Bone marrow (tissue), 2 donors: ENCODE measurements at regions not wholly inside any gene's neighbourhood (a gene's known extent, or its start where the extent isn't known, plus 50 kb on each side); places are given as distances from the start of the nearest gene placed in this dataset.
"Not testable (repeated sequence)": the region's sequence is repeated elsewhere in the genome, so short reads cannot be mapped to it uniquely, and the experiment has no call there.

Experiments
- DNase-seq, 2 donors: peaks; one replicate each; lab custom pipeline; 2025; lab: John Stamatoyannopoulos, UW

GRCh38 chr2:72031346-72032110 is 116.1 kb downstream of the CYP26B1 start:
- no peak for DNase-seq

- DNase-seq = no peak
These were observed 118.7 kb downstream of the CYP26B1 start for GRCh38 chr2:72028996-72029395.

- no peak for DNase-seq
These were observed 119.2 kb downstream of the CYP26B1 start for GRCh38 chr2:72028351-72028995.

- DNase-seq = no peak
These were observed 120.1 kb downstream of the CYP26B1 start for GRCh38 chr2:72027426-72028161.

- no peak for DNase-seq
These were observed 120.7 kb downstream of the CYP26B1 start for GRCh38 chr2:72026819-72027425.

GRCh38 chr2:72024451-72025175 is 123.0 kb downstream of the CYP26B1 start:
- DNase-seq = no peak

GRCh38 chr2:72023678-72024390 is 123.8 kb downstream of the CYP26B1 start:
- DNase-seq = no peak

GRCh38 chr2:72021371-72021770 is 126.3 kb downstream of the CYP26B1 start:
- DNase-seq = not testable (repeated sequence)

GRCh38 chr2:72015266-72015665 is 132.4 kb downstream of the CYP26B1 start:
- no peak for DNase-seq

GRCh38 chr2:72014831-72015230 is 132.8 kb downstream of the CYP26B1 start:
- DNase-seq = no peak

GRCh38 chr2:72013726-72014125 is 133.9 kb downstream of the CYP26B1 start:
- no peak for DNase-seq

GRCh38 chr2:72012886-72013574 is 134.6 kb downstream of the CYP26B1 start:
- DNase-seq = no peak

- DNase-seq = no peak
These were observed 135.9 kb downstream of the CYP26B1 start for GRCh38 chr2:72011791-72012190.

GRCh38 chr2:72011370-72011689 is 136.3 kb downstream of the CYP26B1 start:
- no peak for DNase-seq

- DNase-seq = no peak
These were observed 136.9 kb downstream of the CYP26B1 start for GRCh38 chr2:72010647-72011369.

GRCh38 chr2:72008608-72009007 is 139.1 kb downstream of the CYP26B1 start:
- DNase-seq = no peak

GRCh38 chr2:72007402-72007801 is 140.3 kb downstream of the CYP26B1 start:
- DNase-seq = no peak

GRCh38 chr2:72006188-72006736 is 141.4 kb downstream of the CYP26B1 start:
- no peak for DNase-seq

- DNase-seq = no peak
These were observed 142.7 kb downstream of the CYP26B1 start for GRCh38 chr2:72004976-72005375.
